A549 (cell line): ENCODE measurements at regions not wholly inside any gene's neighbourhood (a gene's known extent, or its start where the extent isn't known, plus 50 kb on each side); places are given as distances from the start of the nearest gene placed in this dataset.

Source experiments
- ATAC-seq, 2 experiments: fragments of 200-7000 bp in 1 of 2; fragments of >200 bp in 1 of 2; cut with Nextera tagmentation in 1 of 2; cut with Tn5 transposase in 1 of 2; 3 replicates each; pipeline versions ENCODE4 v1.8.0 to v1.9.1; 2018 to 2020; ENCODE audit warnings: mild to moderate bottlenecking in 1 of 2, moderate library complexity in 1 of 2
- CTCF ChIA-PET: fragments of 300-600 bp; sonication (Branson Sonifier 250); formaldehyde crosslinking; extraction: SDS; loops from one replicate; lab custom pipeline; 2021; ENCODE audit warnings: antibody characterized with exemption, inconsistent platforms; lab: Yijun Ruan, JAX
- POLR2A ChIA-PET: fragments of 350-600 bp; formaldehyde crosslinking; extraction: SDS; loops from one replicate; lab custom pipeline; 2021; ENCODE audit warnings: antibody characterized with exemption, inconsistent platforms; lab: Yijun Ruan, JAX
- DNase-seq, 2 experiments: peaks; one replicate each; pipeline versions ENCODE4 v3.0.0 to v3.0.0-alpha.2; 2011 to 2016; ENCODE audit warnings: low read depth in 1 of 2, low spot score in 1 of 2
- FAIRE-seq: peaks from 2 replicates; lab custom pipeline; 2011; peaks lifted over from hg19 to GRCh38; lab: Jason Lieb, UNC
- H3K27ac ChIP-seq, 2 experiments: fragments of >200 bp; sonication (Bioruptor Twin); formaldehyde crosslinking; 3 replicates each; pipeline ENCODE4 v1.5.1; 2016 to 2017
- H3K4me1 ChIP-seq: fragments of >200 bp; sonication (Bioruptor Twin); formaldehyde crosslinking; 3 replicates; pipeline ENCODE4 v1.6.1; 2016
- H3K4me2 ChIP-seq: fragments of >200 bp; sonication (Bioruptor Twin); formaldehyde crosslinking; 3 replicates; pipeline ENCODE4 v1.6.1; 2016
- H3K4me3 ChIP-seq: fragments of >200 bp; sonication (Bioruptor Twin); formaldehyde crosslinking; 3 replicates; pipeline ENCODE4 v1.5.1; 2016
- H3K9me3 ChIP-seq: fragments of >200 bp; sonication (Bioruptor Twin); formaldehyde crosslinking; 3 replicates; pipeline ENCODE4 v1.6.1; 2016
- CBX8 ChIP-seq: fragments of 200-600 bp; sonication (generic); IDR thresholded peaks from 2 replicates; pipeline ENCODE4 v1.6.1; 2016
- CEBPB ChIP-seq, 2 experiments: fragments of >200 bp in 1 of 2; sonication (Bioruptor Twin) in 1 of 2; formaldehyde crosslinking in 1 of 2; IDR thresholded peaks; 2 replicates each; pipeline ENCODE4 v1.6.1; 2012 to 2016
- CHD2 ChIP-seq: fragments of 150-350 bp; IDR thresholded peaks from 2 replicates; pipeline ENCODE4 v1.6.1; 2014; ENCODE audit warnings: low read length; ENCODE audit not compliant: partially characterized antibody
- CHD4 ChIP-seq: fragments of 200-600 bp; sonication (generic); IDR thresholded peaks from 2 replicates; pipeline ENCODE4 v1.6.1; 2016; ENCODE audit warnings: antibody characterized with exemption, mild to moderate bottlenecking, borderline replicate concordance
- EHF ChIP-seq: fragments of 250-450 bp; sonication (Bioruptor Pico); IDR thresholded peaks from 2 replicates; pipeline ENCODE4 v1.5.0; 2020; ENCODE audit warnings: mild to moderate bottlenecking
- FOSB ChIP-seq: fragments of 250-450 bp; sonication (Bioruptor Pico); IDR thresholded peaks from 2 replicates; pipeline ENCODE4 v1.5.0; 2020; ENCODE audit warnings: mild to moderate bottlenecking, moderate library complexity
- FOSL2 ChIP-seq, 2 experiments: fragments of 450-650 bp in 1 of 2; fragments of >200 bp in 1 of 2; sonication (Bioruptor Twin) in 1 of 2; formaldehyde crosslinking; IDR thresholded peaks; 2 replicates each; pipeline versions ENCODE4 v1.5.0 to v1.6.1; 2016 to 2020; ENCODE audit warnings: mild to moderate bottlenecking in 1 of 2, moderate library complexity in 1 of 2
- FOXS1 ChIP-seq: fragments of 250-450 bp; sonication (Bioruptor Pico); IDR thresholded peaks from 2 replicates; pipeline ENCODE4 v1.5.0; 2020; ENCODE audit warnings: mild to moderate bottlenecking, moderate library complexity
- HES2 ChIP-seq: fragments of >200 bp; sonication (Bioruptor Twin); formaldehyde crosslinking; IDR thresholded peaks from 2 replicates; pipeline ENCODE4 v1.6.1; 2016
- HOXA7 ChIP-seq: fragments of 250-450 bp; sonication (Bioruptor Pico); IDR thresholded peaks from 2 replicates; pipeline ENCODE4 v1.5.0; 2020; ENCODE audit warnings: mild to moderate bottlenecking, moderate library complexity
- KDM1A ChIP-seq: fragments of 200-600 bp; sonication (generic); IDR thresholded peaks from 2 replicates; pipeline ENCODE4 v1.6.1; 2016; ENCODE audit warnings: low read depth, mild to moderate bottlenecking
- MAFK ChIP-seq: fragments of 450-650 bp; IDR thresholded peaks from 2 replicates; pipeline ENCODE4 v1.6.1; 2014; ENCODE audit not compliant: partially characterized antibody
- NFE2L2 ChIP-seq: fragments of 150-350 bp; conservative IDR thresholded peaks from 2 replicates; pipeline ENCODE4 v1.6.1; 2014; ENCODE audit warnings: low read length
- PHF8 ChIP-seq: fragments of 200-600 bp; sonication (generic); IDR thresholded peaks from 2 replicates; pipeline ENCODE4 v1.6.1; 2016; ENCODE audit warnings: low read depth, mild to moderate bottlenecking, antibody characterized with exemption, moderate library complexity, borderline replicate concordance
- POLR2A ChIP-seq: IDR thresholded peaks from 2 replicates; pipeline ENCODE4 v1.6.1; 2012; ENCODE audit warnings: mild to moderate bottlenecking, low read length
- POLR2AphosphoS2 ChIP-seq: conservative IDR thresholded peaks from 2 replicates; pipeline ENCODE4 v1.6.1; 2012; ENCODE audit warnings: low read length, improper control_type of control experiment, inconsistent platforms
- RARB ChIP-seq: fragments of 250-450 bp; sonication (Bioruptor Pico); IDR thresholded peaks from 2 replicates; pipeline ENCODE4 v1.8.0; 2021; ENCODE audit warnings: mild to moderate bottlenecking, moderate library complexity
- RCOR1 ChIP-seq: fragments of 150-350 bp; IDR thresholded peaks from 2 replicates; pipeline ENCODE4 v1.6.1; 2014; ENCODE audit warnings: antibody characterized with exemption, low read length, low read depth
- TFCP2L1 ChIP-seq: fragments of 250-450 bp; sonication (Bioruptor Pico); IDR thresholded peaks from 2 replicates; pipeline ENCODE4 v1.5.0; 2021; ENCODE audit warnings: mild to moderate bottlenecking
- USF2 ChIP-seq: fragments of 450-650 bp; IDR thresholded peaks from 2 replicates; pipeline ENCODE4 v1.6.1; 2014; ENCODE audit warnings: antibody characterized with exemption
- ZC3H11A ChIP-seq: fragments of 450-650 bp; IDR thresholded peaks from 2 replicates; pipeline ENCODE4 v1.6.1; 2014; ENCODE audit warnings: antibody characterized with exemption, mild to moderate bottlenecking
- ZFP36 ChIP-seq: fragments of 450-650 bp; IDR thresholded peaks from 2 replicates; pipeline ENCODE4 v1.6.1; 2014; ENCODE audit warnings: borderline replicate concordance; ENCODE audit not compliant: partially characterized antibody
- ZNF302 ChIP-seq: fragments of 250-450 bp; sonication (Bioruptor Pico); IDR thresholded peaks from 2 replicates; pipeline ENCODE4 v1.9.0; 2021; ENCODE audit warnings: inconsistent platforms, mild to moderate bottlenecking, moderate library complexity
- WGBS: methylation state at CpG from one replicate; pipeline ENCODE4 v1.1.6; 2017; ENCODE audit errors: missing lambda C conversion rate; 5-methylcytosine and 5-hydroxymethylcytosine counted together

- Histone ChIP-seq H3K4me3 (no peak overlapping the region), H3K9me3 (no peaks in the 10 kb centered on the region; the same call in 2 of the 3 replicates), H3K27ac (no peak overlapping the region), H3K4me1 (no peaks in the 10 kb centered on the region), H3K4me2 (no peak overlapping the region)
- no peak for TF ChIP-seq FOSL2 (IDR thresholded peaks at IDR 0.05)
- TF ChIP-seq FOSL2 (CRISPR knock-in tag; IDR thresholded peaks at IDR 0.05): no peak
- TF ChIP-seq CHD4: no peak
- no peak for TF ChIP-seq FOSB (CRISPR knock-in tag)
- no peak for TF ChIP-seq POLR2AphosphoS2
- no peak for TF ChIP-seq HES2
- no peak for TF ChIP-seq NFE2L2
- no peak for TF ChIP-seq CBX8
- ChIA-PET POLR2A (no interaction called here), CTCF (no interaction called here)
- ATAC-seq: no peak
- no peak for DNase-seq
- WGBS: 20% methylated on average over 2 of the region's 2 CpGs
- FAIRE-seq: no peak
These were observed 658.9 kb upstream of the CCDC179 start for GRCh38 chr11:23519194-23519593.

- H3K27ac ChIP-seq: no peak overlapping the region
- 29% methylated on average over 11 of the region's 11 CpGs for WGBS
- ATAC-seq (no peak), FAIRE-seq (no peak), DNase-seq (no peak)
- H3K9me3 ChIP-seq: no peaks in the 10 kb centered on the region; the same call in 2 of the 3 replicates
- ChIA-PET POLR2A (no interaction called here), CTCF (interaction anchor here (0.6 kb wide), 1 partner anchor 619 kb away, joined by 3 read pairs; no protein-coding TSS in a partner anchor)
- no peak overlapping the region for H3K4me3 ChIP-seq
- H3K4me2 ChIP-seq: no peak overlapping the region
- TF ChIP-seq RCOR1 (no peak), HOXA7 (CRISPR knock-in tag) (no peak), CHD4 (no peak), ZC3H11A (no peak), CHD2 (no peak), POLR2A (no peak), KDM1A (no peak), TFCP2L1 (CRISPR knock-in tag) (no peak), ZNF302 (CRISPR knock-in tag) (no peak), MAFK (no peak), FOSB (CRISPR knock-in tag) (no peak), ZFP36 (no peak), USF2 (no peak), CEBPB (IDR thresholded peaks at IDR 0.05) (no peak), EHF (CRISPR knock-in tag) (no peak), FOXS1 (no peak)
- no peaks in the 10 kb centered on the region for H3K4me1 ChIP-seq
These were observed 660.1 kb upstream of the CCDC179 start for GRCh38 chr11:23520226-23520960.

- Histone ChIP-seq H3K4me3 (no peak overlapping the region), H3K27ac (no peak overlapping the region), H3K4me1 (no peaks in the 10 kb centered on the region), H3K4me2 (no peak overlapping the region), H3K9me3 (no peaks in the 10 kb centered on the region)
- ChIA-PET POLR2A (no interaction called here), CTCF (no interaction called here)
- no peak for ATAC-seq
- no peak for FAIRE-seq
- TF ChIP-seq RARB (CRISPR knock-in tag) (no peak), PHF8 (no peak), KDM1A (no peak), MAFK (no peak), CBX8 (no peak)
- 45% methylated on average over 4 of the region's 4 CpGs for WGBS
- DNase-seq: no peak
These were observed 676.6 kb upstream of the CCDC179 start for GRCh38 chr11:23536907-23537306.
